GM12878 (cell line): ENCODE measurements at regions not wholly inside any gene's neighbourhood (a gene's known extent, or its start where the extent isn't known, plus 50 kb on each side); places are given as distances from the start of the nearest gene placed in this dataset.
"Not testable (repeated sequence)": the region's sequence is repeated elsewhere in the genome, so short reads cannot be mapped to it uniquely, and the experiment has no call there.

Experiments used
- ATAC-seq: fragments of 200-7000 bp; cut with Tn5 transposase; 3 replicates; pipeline ENCODE4 v1.9.1; 2020; ENCODE audit warnings: mild to moderate bottlenecking, moderate library complexity
- BruUV-seq: library from RNA; stranded (reverse); fragments of 400-500 nt; replicated peaks from 2 replicates; lab custom pipeline; 2021; lab: Mats Ljungman, UMichigan
- CTCF ChIA-PET: fragments of 300-600 bp; sonication (Branson Sonifier 250); formaldehyde crosslinking; extraction: SDS; loops from one replicate; lab custom pipeline; 2021; ENCODE audit warnings: inconsistent platforms; lab: Yijun Ruan, JAX
- POLR2A ChIA-PET: fragments of 350-600 bp; formaldehyde crosslinking; extraction: SDS; loops from one replicate; lab custom pipeline; 2021; ENCODE audit warnings: inconsistent platforms; lab: Charles Lee
- RAD21 ChIA-PET: fragments of 300-600 bp; sonication (Branson Sonifier 250); formaldehyde crosslinking; loops from one replicate; lab custom pipeline; 2023; ENCODE audit warnings: antibody characterized with exemption; ENCODE audit not compliant: unreplicated experiment; lab: Charles Lee
- SMC1A ChIA-PET: fragments of 300-600 bp; sonication (Branson Sonifier 250); formaldehyde crosslinking; loops from one replicate; lab custom pipeline; 2023; ENCODE audit not compliant: unreplicated experiment, uncharacterized antibody; lab: Charles Lee
- DNase-seq: peaks from one replicate; pipeline ENCODE4 v3.0.0-alpha.2; 2011; ENCODE audit warnings: low read depth, low spot score
- FAIRE-seq: peaks from 3 replicates; lab custom pipeline; 2011; peaks lifted over from hg19 to GRCh38; lab: Jason Lieb, UNC
- H2AFZ ChIP-seq: 2 replicates; pipeline ENCODE4 v1.6.0; 2011; ENCODE audit warnings: low read depth, low read length, control low read depth; ENCODE audit not compliant: control insufficient read depth
- H3K27ac ChIP-seq: 2 replicates; pipeline ENCODE4 v1.5.1; 2011; ENCODE audit warnings: control low read depth; ENCODE audit not compliant: control insufficient read depth, insufficient read depth
- H3K27me3 ChIP-seq, 2 experiments: replicated peaks in 1 of 2; 2 replicates each; pipeline versions ENCODE4 v1.6.0 to v1.6.1; 2011; ENCODE audit warnings: low read length in 1 of 2; ENCODE audit not compliant: control insufficient read depth in 2 of 2, insufficient read depth in 2 of 2
- H3K36me3 ChIP-seq, 2 experiments: 2 replicates each; pipeline ENCODE4 v1.5.1; 2011; ENCODE audit warnings: low read length in 1 of 2; ENCODE audit not compliant: control insufficient read depth in 2 of 2, insufficient read depth in 2 of 2
- H3K4me1 ChIP-seq: 2 replicates; pipeline ENCODE4 v1.6.1; 2011; ENCODE audit warnings: mild to moderate bottlenecking, low read length, moderate library complexity, mixed read lengths; ENCODE audit not compliant: control insufficient read depth, insufficient read depth
- H3K4me2 ChIP-seq: 2 replicates; pipeline ENCODE4 v1.6.0; 2011; ENCODE audit warnings: control low read depth; ENCODE audit not compliant: control insufficient read depth, insufficient read depth
- H3K4me3 ChIP-seq: fragments of 200-600 bp; sonication (generic); 2 replicates; pipeline ENCODE4 v1.5.1; 2016
- H3K79me2 ChIP-seq: 2 replicates; pipeline ENCODE4 v1.6.0; 2011; ENCODE audit warnings: low read length; ENCODE audit not compliant: control insufficient read depth, insufficient read depth
- H3K9ac ChIP-seq: 2 replicates; pipeline ENCODE4 v1.8.0; 2011; ENCODE audit warnings: low read length, control low read depth, mixed read lengths; ENCODE audit not compliant: control insufficient read depth, insufficient read depth
- H3K9me3 ChIP-seq: replicated peaks from 3 replicates; pipeline ENCODE4 v1.5.1; 2011; ENCODE audit warnings: mild to moderate bottlenecking, low read length; ENCODE audit not compliant: control insufficient read depth, insufficient read depth
- H4K20me1 ChIP-seq: 2 replicates; pipeline ENCODE4 v1.6.0; 2011; ENCODE audit not compliant: control insufficient read depth, insufficient read depth
- CHD4 ChIP-seq: fragments of 200-600 bp; sonication (generic); IDR thresholded peaks from 2 replicates; pipeline ENCODE4 v1.6.1; 2016; ENCODE audit warnings: mild to moderate bottlenecking
- EED ChIP-seq: sonication (generic); IDR thresholded peaks from 2 replicates; pipeline ENCODE4 v1.6.1; 2016; ENCODE audit warnings: antibody characterized with exemption, low read depth
- LARP7 ChIP-seq: fragments of 450-650 bp; IDR thresholded peaks from 2 replicates; pipeline ENCODE4 v1.6.1; 2017; ENCODE audit warnings: mild to moderate bottlenecking
- NFXL1 ChIP-seq: fragments of 450-650 bp; IDR thresholded peaks from 2 replicates; pipeline ENCODE4 v1.6.1; 2017; ENCODE audit warnings: antibody characterized with exemption, mild to moderate bottlenecking, borderline replicate concordance
- PML ChIP-seq: IDR thresholded peaks from 2 replicates; pipeline ENCODE4 v1.6.1; 2012; ENCODE audit warnings: low read length, inconsistent platforms
- SMAD1 ChIP-seq: fragments of 450-650 bp; IDR thresholded peaks from 2 replicates; pipeline ENCODE4 v1.6.1; 2018; ENCODE audit warnings: mild to moderate bottlenecking, low read depth; ENCODE audit not compliant: partially characterized antibody
- TBL1XR1 ChIP-seq: IDR thresholded peaks from 2 replicates; pipeline ENCODE4 v1.6.1; 2012; ENCODE audit warnings: low read depth, low read length, improper control_type of control experiment
- WGBS: methylation state at CpG from one replicate; pipeline ENCODE4 v1.1.6; 2016; ENCODE audit warnings: low lambda C conversion rate; ENCODE audit not compliant: insufficient replicate concordance, insufficient coverage; ENCODE audit errors: missing lambda C conversion rate; 5-methylcytosine and 5-hydroxymethylcytosine counted together
- in situ Hi-C: fragments of 300-500 bp; cut with MboI; formaldehyde crosslinking; loops from 9 replicates; pipeline ENCODE4 v1.14.3; 2018; ENCODE audit warnings: mixed read lengths
- intact Hi-C: fragments of 100-400 bp; cut with micrococcal nuclease; formaldehyde crosslinking; loops from one replicate; pipeline ENCODE4 v1.14.2; 2022; ENCODE audit not compliant: unreplicated experiment
- TF ChIP-seq, protein P1 (sequence below): fragments of 450-650 bp; IDR thresholded peaks from 2 replicates; pipeline ENCODE4 v1.6.1; 2017; ENCODE audit warnings: antibody characterized with exemption, mild to moderate bottlenecking, moderate library complexity

DNA sequence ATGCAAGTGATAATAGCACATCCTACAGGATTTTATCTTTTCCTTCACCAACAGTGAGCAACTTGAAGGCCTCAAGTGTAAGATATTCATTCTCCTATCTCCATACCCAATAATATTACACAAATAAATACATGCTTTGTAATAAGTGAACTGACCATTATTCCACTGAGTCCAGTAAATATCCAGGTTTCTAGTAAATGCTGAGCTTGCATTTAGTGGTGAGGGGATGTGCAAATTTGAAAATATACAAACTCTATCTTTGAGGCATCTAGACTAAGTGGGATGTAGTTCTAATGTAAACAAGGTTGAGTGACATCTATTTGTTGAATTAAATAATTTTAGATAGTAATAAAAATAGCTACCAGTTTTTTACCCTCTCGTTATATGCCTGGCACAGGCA is 587.6 kb upstream of the IL12A start:
- H3K4me2 ChIP-seq, result no peak overlapping the region
- no peaks in the 10 kb centered on the region for H4K20me1 ChIP-seq
- DNase-seq (no peak), FAIRE-seq (no peak), ATAC-seq (no peak)
- CTCF ChIA-PET, result no interaction called here
- H3K27ac ChIP-seq, result no peak overlapping the region
- no peaks in the 10 kb centered on the region for H3K79me2 ChIP-seq
- in situ Hi-C loops, result no loop called here
- no peaks in the 10 kb centered on the region for H3K4me1 ChIP-seq
- H3K9me3 ChIP-seq, result no peaks in the 10 kb centered on the region
- intact Hi-C loops, result no loop called here
- no TSS peak for BruUV-seq
- POLR2A ChIA-PET, result no interaction called here
- H3K36me3 ChIP-seq, result no peaks in the 10 kb centered on the region
- SMC1A ChIA-PET, result no interaction called here
- H3K4me3 ChIP-seq, result no peak overlapping the region
- no peaks in the 10 kb centered on the region for H3K27me3 ChIP-seq
- H2AFZ ChIP-seq, result no peak overlapping the region
- H3K9ac ChIP-seq, result no peak overlapping the region
- RAD21 ChIA-PET, result no interaction called here
- WGBS, result 0% methylated on average over 1 of the region's 1 CpG
- no peak for TF ChIP-seq EED
- TF ChIP-seq NFXL1, result no peak
- TF ChIP-seq, protein P1, sequence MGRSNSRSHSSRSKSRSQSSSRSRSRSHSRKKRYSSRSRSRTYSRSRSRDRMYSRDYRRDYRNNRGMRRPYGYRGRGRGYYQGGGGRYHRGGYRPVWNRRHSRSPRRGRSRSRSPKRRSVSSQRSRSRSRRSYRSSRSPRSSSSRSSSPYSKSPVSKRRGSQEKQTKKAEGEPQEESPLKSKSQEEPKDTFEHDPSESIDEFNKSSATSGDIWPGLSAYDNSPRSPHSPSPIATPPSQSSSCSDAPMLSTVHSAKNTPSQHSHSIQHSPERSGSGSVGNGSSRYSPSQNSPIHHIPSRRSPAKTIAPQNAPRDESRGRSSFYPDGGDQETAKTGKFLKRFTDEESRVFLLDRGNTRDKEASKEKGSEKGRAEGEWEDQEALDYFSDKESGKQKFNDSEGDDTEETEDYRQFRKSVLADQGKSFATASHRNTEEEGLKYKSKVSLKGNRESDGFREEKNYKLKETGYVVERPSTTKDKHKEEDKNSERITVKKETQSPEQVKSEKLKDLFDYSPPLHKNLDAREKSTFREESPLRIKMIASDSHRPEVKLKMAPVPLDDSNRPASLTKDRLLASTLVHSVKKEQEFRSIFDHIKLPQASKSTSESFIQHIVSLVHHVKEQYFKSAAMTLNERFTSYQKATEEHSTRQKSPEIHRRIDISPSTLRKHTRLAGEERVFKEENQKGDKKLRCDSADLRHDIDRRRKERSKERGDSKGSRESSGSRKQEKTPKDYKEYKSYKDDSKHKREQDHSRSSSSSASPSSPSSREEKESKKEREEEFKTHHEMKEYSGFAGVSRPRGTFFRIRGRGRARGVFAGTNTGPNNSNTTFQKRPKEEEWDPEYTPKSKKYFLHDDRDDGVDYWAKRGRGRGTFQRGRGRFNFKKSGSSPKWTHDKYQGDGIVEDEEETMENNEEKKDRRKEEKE, result no peak
- no peak for TF ChIP-seq CHD4
- TF ChIP-seq PML, result no peak
- no peak for TF ChIP-seq LARP7
- no peak for TF ChIP-seq SMAD1
- no peak for TF ChIP-seq TBL1XR1

DNA sequence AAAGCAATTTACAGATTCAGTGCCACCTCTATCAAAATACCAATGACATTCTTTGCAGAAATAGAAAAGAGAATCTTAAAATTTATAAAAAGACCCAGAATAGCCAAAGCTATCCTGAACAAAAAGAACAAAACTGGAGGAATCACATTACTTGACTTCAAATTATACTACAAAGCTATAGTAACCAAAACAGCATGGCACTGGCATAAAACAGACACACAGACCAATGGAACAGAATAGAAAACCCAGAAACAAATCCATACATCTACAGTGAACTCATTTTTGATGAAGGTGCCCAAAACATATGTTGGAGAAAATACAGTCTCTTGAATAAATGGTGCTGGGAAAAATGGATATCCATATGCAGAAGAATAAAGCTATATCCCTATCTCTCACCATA is 578.9 kb upstream of the IL12A start:
- RAD21 ChIA-PET, H3K27me3 ChIP-seq, FAIRE-seq: not testable (repeated sequence)

More for the DNA sequence above, 578.9 kb upstream of the IL12A start:
- H3K9me3 ChIP-seq, H3K27ac ChIP-seq, ATAC-seq, H3K9ac ChIP-seq, in situ Hi-C loops, H3K79me2 ChIP-seq, H3K4me2 ChIP-seq, H3K36me3 ChIP-seq, H2AFZ ChIP-seq, intact Hi-C loops, BruUV-seq, CTCF ChIA-PET, H3K4me1 ChIP-seq, POLR2A ChIA-PET, H4K20me1 ChIP-seq, DNase-seq, H3K4me3 ChIP-seq: not testable (repeated sequence)
- SMC1A ChIA-PET, result interaction anchor here (0.9 kb wide), 1 partner anchor 9 kb away, joined by 3 read pairs; no protein-coding TSS in a partner anchor
